ENCODE measurements at regions not wholly inside any gene's neighbourhood (a gene's known extent, or its start where the extent isn't known, plus 50 kb on each side); places are given as distances from the start of the nearest gene placed in this dataset.

GRCh38 chr18:72086421-72086820 is 457.7 kb downstream of the CBLN2 start:
- no peak for DNase-seq (ENCODE audit: low read depth)

GRCh38 chr18:72075040-72075439 is 469.1 kb downstream of the CBLN2 start:
- no peak for DNase-seq (ENCODE audit: low read depth)

- DNase-seq (ENCODE audit: low read depth): no peak
Measured at GRCh38 chr18:72063001-72063400, 481.1 kb downstream of the CBLN2 start.

- DNase-seq (ENCODE audit: low read depth): no peak
Measured at GRCh38 chr18:72058851-72059250, 485.3 kb downstream of the CBLN2 start.

- DNase-seq (ENCODE audit: low read depth): no peak
Measured at GRCh38 chr18:72056171-72056570, 488.0 kb downstream of the CBLN2 start.

- no peak for DNase-seq (ENCODE audit: low read depth)
Measured at GRCh38 chr18:72041313-72042032, 502.7 kb downstream of the CBLN2 start.

GRCh38 chr18:72013427-72013850 is 530.7 kb downstream of the CBLN2 start:
- peak; percentile 53 for DNase-seq (ENCODE audit: low read depth)

- no peak for DNase-seq (ENCODE audit: low read depth)
Measured at GRCh38 chr18:71998547-71999097, 545.5 kb downstream of the CBLN2 start.

- DNase-seq (ENCODE audit: low read depth): no peak
Measured at GRCh38 chr18:71995904-71996465, 548.2 kb downstream of the CBLN2 start.

- no peak for DNase-seq (ENCODE audit: low read depth)
Measured at GRCh38 chr18:71994273-71994672, 549.9 kb downstream of the CBLN2 start.

- DNase-seq (ENCODE audit: low read depth): no peak
Measured at GRCh38 chr18:71989616-71990015, 554.5 kb downstream of the CBLN2 start.

GRCh38 chr18:71986351-71987050 is 557.6 kb downstream of the CBLN2 start:
- DNase-seq (ENCODE audit: low read depth): no peak

GRCh38 chr18:71976744-71977143 is 567.4 kb downstream of the CBLN2 start:
- no peak for DNase-seq (ENCODE audit: low read depth)

GRCh38 chr18:71966791-71967190 is 577.4 kb downstream of the CBLN2 start:
- no peak for DNase-seq (ENCODE audit: low read depth)

- no peak for DNase-seq (ENCODE audit: low read depth)
Measured at GRCh38 chr18:71958605-71959004, 585.5 kb downstream of the CBLN2 start.

- DNase-seq (ENCODE audit: low read depth): no peak
Measured at GRCh38 chr18:71951001-71951400, 593.1 kb downstream of the CBLN2 start.

- DNase-seq (ENCODE audit: low read depth): no peak
Measured at GRCh38 chr18:71942433-71942832, 601.7 kb downstream of the CBLN2 start.

- DNase-seq (ENCODE audit: low read depth): no peak
Measured at GRCh38 chr18:71939483-71939882, 604.7 kb downstream of the CBLN2 start.

- peak; percentile 11 for DNase-seq (ENCODE audit: low read depth)
Measured at GRCh38 chr18:71936744-71937143, 607.4 kb downstream of the CBLN2 start.

- DNase-seq (ENCODE audit: low read depth): no peak
Measured at GRCh38 chr18:71919211-71919610, 624.9 kb downstream of the CBLN2 start.

GRCh38 chr18:71913641-71914040 is 630.5 kb downstream of the CBLN2 start:
- no peak for DNase-seq (ENCODE audit: low read depth)

GRCh38 chr18:71902482-71902881 is 641.7 kb downstream of the CBLN2 start:
- no peak for DNase-seq (ENCODE audit: low read depth)

Data from HS-5 (cell line).